Renal cortex interstitium (tissue), 11 donors: ENCODE measurements at regions not wholly inside any gene's neighbourhood (a gene's known extent, or its start where the extent isn't known, plus 50 kb on each side); places are given as distances from the start of the nearest gene placed in this dataset.

ENCODE experiments used
- DNase-seq, 11 donors: peaks; one replicate each; pipeline ENCODE4 v3.0.0-alpha.2; 2013; ENCODE audit warnings: low read depth in 9 of 11, low spot score in 4 of 11; ENCODE audit errors: extremely low read depth in 1 of 11

DNA sequence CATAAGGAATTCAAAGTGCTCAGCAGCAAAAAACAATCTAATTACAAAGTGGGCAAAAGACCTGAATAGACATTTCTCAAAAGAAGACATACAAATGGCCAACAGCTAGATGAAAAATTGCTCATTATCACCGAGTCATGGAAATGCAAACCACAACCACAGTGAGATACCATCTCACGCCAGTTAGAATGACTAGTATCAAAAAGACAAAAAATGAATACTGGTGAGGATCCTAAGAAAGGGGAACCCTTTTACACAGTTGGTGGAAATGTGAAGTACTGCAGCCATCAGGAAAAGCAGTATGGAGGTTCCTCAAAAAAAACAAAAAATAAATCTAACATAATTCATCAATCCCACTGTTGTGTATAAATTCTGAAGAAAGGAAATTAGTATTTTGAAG is 1206.1 kb downstream of the EFNB2 start:
- no peak for DNase-seq

DNA sequence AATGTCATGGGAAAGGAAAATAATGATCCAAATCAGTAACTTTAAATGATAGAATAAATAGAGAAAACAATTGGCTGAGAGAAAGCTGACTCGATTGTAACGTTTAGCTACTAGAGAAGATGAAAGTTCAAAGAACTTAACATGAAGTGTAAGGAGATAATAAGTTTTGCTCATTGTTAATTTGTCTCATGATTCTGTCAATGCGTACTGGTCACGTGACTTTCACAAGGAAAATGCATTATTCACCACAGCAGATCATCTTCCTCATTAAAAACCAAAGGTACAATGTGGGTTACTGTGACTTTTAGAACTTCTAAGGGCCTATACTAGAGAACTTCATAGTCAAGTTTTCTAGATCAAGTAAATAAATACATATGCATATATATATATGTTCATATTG is 1207.2 kb downstream of the EFNB2 start:
- no peak for DNase-seq

DNA sequence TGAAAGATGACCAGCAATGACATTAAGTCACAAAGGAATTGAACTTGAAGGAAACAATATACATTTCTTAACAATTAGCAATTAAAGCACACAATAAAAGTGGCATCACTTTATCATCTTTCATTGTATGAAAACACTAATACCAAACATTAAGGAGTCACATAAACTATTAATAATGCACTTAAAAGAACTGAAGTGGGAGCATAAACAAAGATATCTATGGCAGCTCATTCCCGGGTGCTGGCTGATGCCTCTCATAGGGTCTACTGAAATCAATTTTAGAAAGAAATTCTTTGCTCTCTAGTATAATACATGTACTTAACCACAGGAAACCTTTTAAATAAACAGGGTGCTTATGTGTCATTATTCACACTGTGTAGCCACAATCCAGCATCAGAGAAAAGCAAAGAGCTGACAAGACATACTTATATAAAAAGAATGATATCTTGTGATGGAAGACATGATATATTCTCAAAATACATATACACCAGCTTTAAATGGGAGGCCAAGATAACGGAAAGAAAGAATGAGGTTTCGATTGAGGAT is 1207.8 kb downstream of the EFNB2 start:
- DNase-seq: no peak

DNA sequence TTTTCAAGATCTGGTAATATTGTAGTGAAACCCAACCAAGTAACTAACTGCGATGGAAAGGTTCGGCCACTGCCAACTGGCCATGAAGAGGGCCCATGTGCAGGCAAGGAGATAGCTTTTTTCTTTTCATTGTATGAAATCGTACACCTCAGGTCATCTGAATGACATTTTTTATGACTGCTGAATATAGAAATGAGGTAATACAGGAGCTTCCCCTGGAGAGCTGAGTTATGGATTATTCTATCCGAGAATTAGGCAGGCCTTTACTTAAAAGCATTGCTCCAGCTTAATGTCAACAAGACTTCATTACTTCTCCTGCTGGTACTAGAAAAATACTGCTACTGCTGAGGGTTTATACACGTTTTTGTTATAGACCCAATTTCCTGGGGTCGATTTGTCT is 1215.6 kb downstream of the EFNB2 start:
- DNase-seq: no peak

DNA sequence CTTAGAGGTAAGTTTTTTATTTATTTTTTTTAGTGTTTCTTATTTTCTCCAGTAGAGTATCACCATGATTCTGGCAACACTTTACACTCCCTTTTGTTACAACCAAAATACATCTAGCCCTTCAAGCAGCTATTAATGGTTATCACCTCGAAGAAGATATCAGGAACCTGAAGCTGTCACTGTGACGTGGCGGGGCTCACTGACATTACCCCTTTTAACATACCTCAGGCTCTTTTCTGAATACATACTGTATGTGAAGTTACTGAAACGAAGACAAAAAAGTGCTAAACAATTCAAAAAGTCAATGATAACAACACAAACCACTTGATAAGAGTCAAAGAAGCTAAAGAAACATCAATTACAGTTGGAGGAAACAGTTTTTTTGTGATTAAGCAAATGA is 1218.7 kb downstream of the EFNB2 start:
- no peak for DNase-seq

DNA sequence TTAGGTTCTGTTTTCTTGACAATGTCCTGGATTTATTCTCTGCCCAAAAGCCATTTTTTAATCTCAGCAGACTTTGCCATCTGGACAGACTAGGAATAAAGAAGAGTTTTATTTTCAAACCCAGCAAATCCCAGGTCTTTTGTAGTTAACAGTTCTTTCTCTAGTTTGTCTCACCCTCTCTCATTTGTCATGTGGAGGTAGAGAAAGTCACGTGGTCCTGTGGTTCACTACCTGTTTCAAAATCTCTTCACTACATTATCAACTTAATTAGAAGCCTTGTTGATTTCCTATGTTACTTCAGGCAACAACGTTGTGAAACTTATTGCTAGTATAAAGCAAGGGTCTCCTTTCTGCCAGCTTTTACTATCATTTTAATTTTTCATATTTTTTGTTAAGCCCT is 1222.6 kb downstream of the EFNB2 start:
- DNase-seq: no peak

DNA sequence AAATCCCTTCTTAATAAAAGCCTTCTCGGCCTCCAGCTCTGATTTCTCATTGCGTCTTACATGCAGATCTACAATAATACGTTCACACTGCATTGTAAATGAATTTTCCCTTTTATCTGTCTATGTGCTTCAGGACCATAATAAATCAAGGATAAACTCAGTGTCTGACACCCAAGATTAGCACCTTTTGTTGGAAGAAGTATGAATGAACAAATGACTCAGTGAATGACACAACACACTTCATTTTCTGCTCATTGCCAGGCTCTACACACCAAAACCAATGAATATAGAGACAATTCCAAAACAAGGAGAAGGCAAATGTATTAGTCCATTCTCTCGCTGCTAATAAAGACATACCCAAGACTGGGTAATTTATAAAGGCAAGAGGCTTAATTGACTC is 1224.4 kb downstream of the EFNB2 start:
- no peak for DNase-seq

DNA sequence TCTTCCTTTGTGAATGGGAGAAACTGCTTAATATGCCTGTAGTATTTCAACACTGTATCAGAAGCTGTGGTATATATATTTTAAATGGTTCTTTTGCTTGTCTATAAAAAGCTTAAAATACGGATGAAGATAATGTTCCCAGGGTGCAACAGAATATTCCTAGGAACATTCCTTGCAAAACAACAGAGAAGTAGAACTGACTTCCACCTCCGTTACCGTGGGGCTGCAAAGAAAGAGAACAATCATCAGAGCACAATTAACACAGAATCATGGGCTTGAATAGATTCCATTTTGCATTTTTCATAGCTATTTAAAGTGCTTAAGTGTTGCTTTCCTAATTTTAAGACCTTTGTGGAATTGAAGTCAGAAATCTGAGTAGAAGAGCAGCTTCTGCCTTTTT is 1227.7 kb downstream of the EFNB2 start:
- no peak for DNase-seq

DNA sequence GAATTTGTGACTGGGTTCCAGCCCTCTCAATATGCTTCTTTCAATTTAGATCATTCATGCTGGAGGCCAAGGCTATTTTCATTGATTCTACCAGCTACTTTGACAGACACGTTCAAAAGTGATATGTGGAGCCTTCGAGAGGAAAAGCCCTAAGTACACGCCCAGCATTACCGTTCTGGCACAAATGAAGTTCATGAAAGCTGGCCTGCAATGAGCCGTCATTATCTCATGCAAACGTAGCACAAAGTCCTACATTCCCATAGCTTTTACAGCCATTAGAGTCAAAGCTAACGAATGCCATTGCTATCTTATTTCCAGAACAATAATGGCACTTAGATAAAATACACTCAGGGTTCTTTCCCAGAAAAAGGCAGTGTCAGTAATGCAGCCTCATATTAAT is 1237.6 kb downstream of the EFNB2 start:
- DNase-seq: no peak

DNA sequence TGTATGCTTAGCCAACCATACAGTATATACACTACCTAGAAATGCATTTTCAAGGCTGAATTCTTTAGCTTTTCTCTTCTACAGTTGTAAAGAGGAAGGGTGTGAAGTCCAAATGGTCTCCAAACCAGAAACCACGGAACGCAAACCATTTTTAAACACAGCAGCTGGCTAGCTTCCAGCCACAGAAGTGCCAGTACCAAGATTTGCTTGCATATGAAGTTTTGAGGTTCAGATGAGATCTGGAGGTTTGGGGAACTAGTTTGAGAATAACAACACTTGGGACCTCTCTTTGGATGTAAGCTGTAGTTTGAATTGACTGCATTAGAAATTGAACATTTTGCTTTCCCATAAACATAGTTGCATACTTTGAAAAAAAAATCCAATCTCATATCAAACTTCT is 1243.5 kb downstream of the EFNB2 start:
- no peak for DNase-seq

DNA sequence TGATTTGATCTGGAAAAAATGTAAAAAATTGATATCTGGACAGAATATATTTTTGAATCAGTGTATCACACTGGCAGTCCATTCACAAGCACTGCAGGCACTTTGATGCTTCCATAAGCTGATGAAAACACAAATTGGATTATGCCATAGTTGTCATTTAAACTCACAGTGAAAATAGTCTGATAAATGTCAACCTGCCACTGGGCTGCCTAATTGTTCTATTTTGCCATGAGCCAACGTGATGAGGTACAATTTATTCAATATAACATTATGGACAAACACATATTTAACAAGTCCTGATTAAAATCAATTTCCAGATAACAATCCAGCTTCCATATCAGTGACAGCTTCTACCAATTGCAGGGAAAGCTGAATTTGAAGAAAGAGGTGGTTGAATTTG is 1244.9 kb downstream of the EFNB2 start:
- DNase-seq: no peak

DNA sequence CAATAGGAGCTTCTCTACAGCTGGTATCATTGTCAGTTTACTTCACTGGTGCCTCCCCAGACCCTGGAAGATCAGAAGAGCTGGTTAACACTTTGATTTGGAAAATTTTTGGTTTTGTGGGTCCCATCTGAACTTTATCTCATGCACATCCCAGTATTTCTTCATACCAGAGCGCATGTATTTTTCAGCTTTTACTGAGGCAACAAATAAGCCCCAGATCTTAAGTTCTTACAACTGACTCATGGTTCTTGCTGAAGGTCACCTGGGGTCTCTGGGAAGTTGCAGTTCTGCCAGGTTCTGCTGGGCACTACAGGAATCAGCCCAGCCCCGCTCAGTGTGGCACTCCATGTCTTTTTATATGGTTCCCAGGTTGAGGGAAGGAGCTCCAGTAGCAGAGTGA is 1249.9 kb downstream of the EFNB2 start:
- DNase-seq: no peak

DNA sequence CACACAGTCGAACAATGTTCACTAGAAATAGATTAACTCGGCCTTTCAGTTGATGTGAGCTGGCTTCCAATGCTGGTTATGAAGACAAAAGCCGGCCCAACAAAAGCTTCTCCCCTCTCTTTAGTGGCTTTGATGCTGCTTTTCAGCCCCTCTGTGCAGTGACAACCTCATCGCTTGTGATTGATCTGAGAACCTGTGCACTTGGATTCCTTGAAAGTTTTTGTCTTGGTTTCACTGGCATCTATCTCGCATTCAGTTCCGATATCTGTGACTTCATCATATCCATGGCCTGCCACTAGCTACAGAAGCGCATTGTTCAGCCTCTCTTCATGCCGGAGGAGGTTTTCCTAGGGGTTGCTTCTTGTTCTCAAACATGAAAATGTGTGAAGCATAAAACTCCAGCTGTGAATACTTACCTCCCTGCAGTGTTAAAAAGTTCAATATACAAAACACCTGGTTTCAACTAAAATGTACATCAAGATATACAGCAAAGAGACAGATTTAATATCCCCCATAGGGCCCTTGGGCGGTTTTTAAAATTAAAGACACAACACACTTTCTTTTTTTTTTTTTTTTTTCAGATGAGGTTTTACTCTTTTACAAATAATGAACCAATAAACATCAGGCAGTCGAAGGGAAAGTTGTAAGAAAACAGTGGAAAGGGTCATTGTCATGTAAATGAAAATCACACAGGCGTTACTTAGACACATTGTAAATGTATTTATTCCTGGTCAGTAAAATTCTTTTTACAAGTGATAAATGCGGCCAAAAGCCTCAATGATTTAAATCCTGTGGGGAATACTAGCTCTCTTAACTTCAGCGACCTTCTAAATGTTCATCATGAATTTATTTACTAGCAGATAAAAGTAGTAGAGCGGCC is 1252.8 kb downstream of the EFNB2 start:
- DNase-seq: peak in 2 of 11 donors; percentile 11 to 12

DNA sequence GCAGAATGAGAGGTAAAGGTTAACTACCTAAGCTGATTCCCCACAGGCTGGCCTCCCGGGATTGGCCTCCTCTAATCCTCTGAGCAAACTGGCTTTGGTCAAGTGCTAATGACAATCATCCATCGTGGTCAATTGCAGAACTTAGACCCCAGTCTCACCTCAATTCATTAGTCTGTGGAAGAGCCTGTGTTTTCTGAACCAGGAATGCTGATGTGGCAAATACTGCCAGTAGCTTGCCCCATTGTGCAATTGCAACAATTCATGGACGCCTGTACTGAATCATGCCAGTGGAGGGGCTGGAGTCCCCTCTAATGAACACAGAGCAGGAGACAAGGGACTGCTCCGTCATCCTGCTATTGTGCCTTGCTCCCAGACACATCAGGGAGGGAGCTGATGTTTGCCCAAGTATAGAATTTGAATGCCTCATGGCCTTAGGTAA is 1256.5 kb downstream of the EFNB2 start:
- peak in 1 of 11 donors; percentile 11 for DNase-seq

DNA sequence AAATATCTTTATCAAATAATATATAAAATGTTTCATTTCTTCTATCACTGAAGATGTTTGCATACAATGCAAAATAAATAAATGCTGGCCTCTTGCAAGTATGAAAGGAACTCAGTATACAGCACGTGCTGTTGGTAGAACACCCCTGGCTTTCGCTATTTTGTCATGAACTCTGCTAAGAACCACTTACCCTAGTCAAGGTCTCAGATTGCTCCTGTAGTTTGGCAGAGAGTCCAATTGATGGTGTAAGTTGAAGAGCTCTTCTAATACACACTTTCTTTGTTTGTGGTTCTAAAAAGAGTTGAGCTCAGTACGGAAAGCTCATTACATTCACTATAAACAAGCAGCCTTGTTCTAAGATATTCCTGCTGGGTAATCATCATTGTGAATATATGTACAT is 1258.9 kb downstream of the EFNB2 start:
- DNase-seq: no peak

DNA sequence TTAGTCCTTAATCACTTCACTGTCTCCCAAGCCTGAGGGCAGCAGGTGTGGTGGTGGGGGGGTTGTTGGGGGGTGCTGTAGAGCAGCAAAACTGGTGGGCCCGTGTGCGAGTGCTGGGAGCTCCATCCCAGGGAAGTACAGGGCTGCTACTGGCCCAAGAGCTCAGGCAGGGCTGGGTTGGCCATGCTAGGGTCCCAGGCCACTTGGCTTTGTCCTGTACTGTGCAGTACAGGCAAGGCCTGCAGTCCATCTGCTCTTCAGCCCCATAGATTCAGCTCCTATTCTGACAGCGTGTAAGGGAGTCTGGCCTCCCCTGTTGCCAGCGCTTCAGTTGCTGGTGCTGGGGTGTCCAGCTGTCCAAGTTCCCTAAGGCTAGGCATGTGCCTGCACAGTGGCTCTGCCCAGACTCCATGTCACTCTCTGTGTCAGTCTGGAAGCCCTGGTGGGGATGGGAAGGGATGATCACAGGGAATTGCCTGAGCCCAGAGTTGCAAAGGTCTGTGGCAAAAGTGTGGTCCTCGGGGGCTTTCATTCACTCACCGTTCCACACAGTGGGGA is 1261.7 kb downstream of the EFNB2 start:
- no peak for DNase-seq

DNA sequence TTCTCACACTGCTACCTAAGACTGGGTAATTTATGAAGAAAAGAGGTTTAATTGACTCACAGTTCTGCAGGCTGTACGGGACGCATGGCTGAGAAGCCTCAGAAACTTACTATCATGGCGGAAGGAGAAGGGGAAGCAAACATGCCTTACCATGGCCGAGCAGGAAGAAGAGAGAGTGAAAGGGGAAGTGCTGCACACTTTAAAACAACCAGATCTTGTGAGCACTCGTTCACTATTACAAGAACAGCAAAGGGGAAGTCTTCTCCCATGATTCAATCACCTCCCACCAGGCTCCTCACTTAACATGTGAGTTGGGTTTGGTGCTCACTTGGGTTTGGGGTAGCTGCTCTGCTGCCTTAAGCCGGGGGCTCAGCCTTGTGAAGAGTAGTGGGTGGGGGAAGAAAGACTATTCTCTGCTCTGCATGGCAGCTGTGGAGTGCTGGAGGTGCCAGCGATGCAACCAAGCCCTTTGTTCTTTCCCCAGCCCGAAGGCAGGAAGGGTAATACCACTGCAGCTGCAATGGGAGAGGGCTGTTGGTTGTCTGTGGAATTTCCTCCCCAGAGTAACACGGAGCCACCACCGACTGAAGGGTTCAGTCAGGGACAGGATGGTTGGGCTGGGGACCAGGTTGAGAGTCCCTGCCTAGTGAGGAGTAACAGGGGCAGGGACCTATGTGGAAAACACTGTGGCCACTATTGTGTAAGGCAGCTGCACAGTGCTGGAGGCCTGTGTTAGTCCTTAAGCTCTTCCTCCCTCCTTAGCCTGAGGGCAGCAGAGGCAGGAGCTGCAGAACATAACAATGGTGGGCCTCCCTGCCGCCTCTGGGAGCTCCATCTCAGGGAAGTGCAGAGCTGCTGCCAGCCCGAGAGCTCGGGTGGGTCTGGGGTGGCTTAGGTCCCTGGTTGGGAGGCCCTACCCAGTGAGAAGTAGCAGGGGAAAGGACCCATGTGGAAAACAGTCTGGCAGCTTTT is 1262.5 kb downstream of the EFNB2 start:
- DNase-seq: no peak

DNA sequence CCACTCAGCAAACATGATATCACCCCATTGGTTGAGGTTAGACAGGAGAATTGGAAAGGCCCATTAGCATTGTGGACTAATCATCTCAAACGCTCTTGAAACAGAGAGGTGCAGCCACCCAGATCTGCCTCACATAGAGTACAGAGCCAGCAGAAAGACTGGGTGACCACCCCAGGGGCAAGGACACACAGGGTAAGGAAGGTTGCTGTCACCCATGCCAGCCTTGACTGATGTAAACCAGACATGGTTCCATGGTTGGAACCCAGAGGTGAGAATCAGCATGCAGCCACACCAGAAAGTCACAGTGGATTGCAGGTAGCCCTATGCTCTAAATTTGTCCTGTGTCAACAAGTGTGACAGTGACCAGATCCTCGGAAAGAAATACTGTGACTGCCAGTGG is 1268.8 kb downstream of the EFNB2 start:
- no peak for DNase-seq

DNA sequence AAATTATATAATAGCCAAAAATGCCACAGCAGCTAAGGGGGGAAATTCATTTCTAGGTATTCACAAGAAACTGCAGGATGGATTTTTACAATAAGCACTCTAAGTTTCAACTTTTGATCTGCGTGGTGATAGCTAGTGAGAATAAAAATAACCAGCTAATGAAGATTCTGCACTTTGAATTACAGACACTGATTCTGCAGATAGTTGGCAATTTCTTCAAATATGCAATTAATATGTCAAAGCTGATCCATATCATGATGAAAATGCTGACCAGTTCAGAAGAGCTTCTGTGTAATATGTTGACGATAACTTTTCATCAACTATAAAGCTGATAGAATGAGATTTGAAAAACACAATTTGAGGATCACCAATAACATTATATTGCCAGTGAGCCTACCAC is 1272.9 kb downstream of the EFNB2 start:
- no peak for DNase-seq

DNA sequence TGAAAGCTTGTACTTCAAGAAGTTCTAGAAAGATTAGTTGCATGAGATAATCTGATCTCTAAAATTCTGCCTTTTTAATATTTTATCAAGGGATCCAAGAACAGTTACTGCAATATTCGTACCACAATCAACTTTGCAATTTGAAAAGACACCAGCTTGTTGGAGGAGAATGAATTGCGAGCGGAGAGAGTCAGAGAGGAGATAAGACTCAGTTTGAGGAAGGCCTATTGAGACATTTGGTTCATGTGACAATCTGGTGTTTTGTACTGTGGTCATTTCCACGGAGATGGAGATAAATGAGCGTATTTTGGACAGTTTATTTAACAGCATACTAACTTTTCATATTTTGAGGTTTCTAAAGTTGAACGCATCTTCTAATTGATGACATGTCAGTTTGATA is 1276.0 kb downstream of the EFNB2 start:
- no peak for DNase-seq
